IMR-90 (cell line): ENCODE measurements at regions not wholly inside any gene's neighbourhood (a gene's known extent, or its start where the extent isn't known, plus 50 kb on each side); places are given as distances from the start of the nearest gene placed in this dataset.
A peak's percentile ranks its signal among the peaks of the same experiment; 100 is the strongest.

ENCODE experiments used
- ATAC-seq: fragments of 200-7000 bp; cut with Tn5 transposase; 2 replicates; pipeline ENCODE4 v1.9.1; 2020; ENCODE audit warnings: low read depth, mild to moderate bottlenecking, moderate library complexity
- BruUV-seq: library from RNA; stranded (reverse); fragments of 400-500 nt; replicated peaks from 2 replicates; lab custom pipeline; 2021; lab: Mats Ljungman, UMichigan
- CTCF ChIA-PET: fragments of 300-600 bp; formaldehyde crosslinking; extraction: SDS; loops from one replicate; lab custom pipeline; 2021; ENCODE audit warnings: antibody characterized with exemption; lab: Yijun Ruan, JAX
- POLR2A ChIA-PET: fragments of 300-600 bp; sonication (Branson Sonifier 250); formaldehyde crosslinking; loops from one replicate; lab custom pipeline; 2022; ENCODE audit warnings: antibody characterized with exemption; ENCODE audit not compliant: unreplicated experiment; lab: Charles Lee
- DNase-seq: peaks from one replicate; pipeline ENCODE4 v3.0.0; 2013
- H2AFZ ChIP-seq: replicated peaks from 2 replicates; pipeline ENCODE3; 2013; ENCODE audit warnings: low read length, mild to moderate bottlenecking; ENCODE audit not compliant: poor library complexity
- H2AK5ac ChIP-seq: 2 replicates; pipeline ENCODE4 v1.6.1; 2013; ENCODE audit warnings: low read depth, low read length, inconsistent platforms
- H2AK9ac ChIP-seq: replicated peaks from 2 replicates; pipeline ENCODE3; 2013; ENCODE audit warnings: mild to moderate bottlenecking, low read depth, low read length, moderate library complexity; ENCODE audit not compliant: poor library complexity
- H2BK120ac ChIP-seq: 2 replicates; pipeline ENCODE4 v1.6.1; 2013; ENCODE audit warnings: low read depth, low read length, inconsistent platforms
- H2BK15ac ChIP-seq: 3 replicates; pipeline ENCODE4 v1.6.1; 2013; ENCODE audit warnings: low read depth, low read length, inconsistent platforms
- H2BK20ac ChIP-seq: 2 replicates; pipeline ENCODE4 v1.6.1; 2013; ENCODE audit warnings: low read depth, mild to moderate bottlenecking, inconsistent platforms, low read length, moderate library complexity
- H2BK5ac ChIP-seq: 2 replicates; pipeline ENCODE4 v1.6.1; 2013; ENCODE audit warnings: mild to moderate bottlenecking, low read depth, low read length, inconsistent platforms; ENCODE audit not compliant: poor library complexity, severe bottlenecking
- H3K14ac ChIP-seq: replicated peaks from 2 replicates; pipeline ENCODE4 v1.6.1; 2013; ENCODE audit warnings: low read depth, low read length, inconsistent platforms
- H3K18ac ChIP-seq: 2 replicates; pipeline ENCODE4 v1.6.1; 2013; ENCODE audit warnings: low read depth, low read length, control low read depth
- H3K23ac ChIP-seq: 2 replicates; pipeline ENCODE4 v1.6.1; 2013; ENCODE audit warnings: low read depth, low read length, inconsistent platforms
- H3K27ac ChIP-seq: 2 replicates; pipeline ENCODE4 v1.5.1; 2013; ENCODE audit warnings: mild to moderate bottlenecking, control low read depth, low read length; ENCODE audit not compliant: insufficient read depth
- H3K27me3 ChIP-seq: 2 replicates; pipeline ENCODE4 v1.6.1; 2013; ENCODE audit warnings: low read length; ENCODE audit not compliant: control insufficient read depth, insufficient read depth
- H3K36me3 ChIP-seq: 2 replicates; pipeline ENCODE4 v1.6.1; 2013; ENCODE audit warnings: low read length, mixed read lengths; ENCODE audit not compliant: control insufficient read depth, insufficient read depth
- H3K4ac ChIP-seq: 2 replicates; pipeline ENCODE4 v1.6.1; 2013; ENCODE audit warnings: low read depth, low read length, inconsistent platforms
- H3K4me1 ChIP-seq: 2 replicates; pipeline ENCODE4 v1.6.1; 2013; ENCODE audit warnings: low read length, mixed read lengths; ENCODE audit not compliant: control insufficient read depth, insufficient read depth
- H3K4me2 ChIP-seq: 2 replicates; pipeline ENCODE4 v1.6.1; 2013; ENCODE audit warnings: low read depth, mild to moderate bottlenecking, control low read depth, low read length, moderate library complexity
- H3K4me3 ChIP-seq: 2 replicates; pipeline ENCODE4 v1.5.1; 2013; ENCODE audit warnings: low read depth, mild to moderate bottlenecking, control low read depth, low read length, moderate library complexity; ENCODE audit not compliant: insufficient read depth
- H3K56ac ChIP-seq: 2 replicates; pipeline ENCODE4 v1.6.1; 2013; ENCODE audit warnings: low read length, inconsistent platforms; ENCODE audit not compliant: insufficient read depth; ENCODE audit errors: extremely low read depth
- H3K79me1 ChIP-seq, 2 experiments: 2 replicates each; pipeline ENCODE4 v1.6.1; 2013; ENCODE audit warnings: low read length in 2 of 2, inconsistent platforms in 1 of 2, low read depth in 1 of 2
- H3K9ac ChIP-seq: 2 replicates; pipeline ENCODE4 v1.6.1; 2013; ENCODE audit warnings: low read depth, low read length, control low read depth
- H3K9me1 ChIP-seq: 2 replicates; pipeline ENCODE4 v1.6.1; 2013; ENCODE audit warnings: low read length, inconsistent platforms; ENCODE audit not compliant: insufficient read depth
- H3K9me3 ChIP-seq: 2 replicates; pipeline ENCODE4 v1.6.1; 2013; ENCODE audit warnings: low read length; ENCODE audit not compliant: control insufficient read depth, insufficient read depth
- H4K20me1 ChIP-seq: 2 replicates; pipeline ENCODE4 v1.6.1; 2013; ENCODE audit warnings: low read length, inconsistent platforms; ENCODE audit not compliant: insufficient read depth
- H4K5ac ChIP-seq: 2 replicates; pipeline ENCODE4 v1.6.1; 2013; ENCODE audit warnings: mild to moderate bottlenecking, low read depth, low read length, control low read depth
- H4K8ac ChIP-seq, 2 experiments: 2 replicates each; pipeline ENCODE4 v1.6.1; 2013; ENCODE audit warnings: low read depth in 2 of 2, low read length in 2 of 2, control low read depth in 1 of 2, inconsistent platforms in 1 of 2
- H4K91ac ChIP-seq: 2 replicates; pipeline ENCODE4 v1.6.1; 2013; ENCODE audit warnings: low read depth, low read length, inconsistent platforms; ENCODE audit not compliant: insufficient read depth
- BHLHE40 ChIP-seq: fragments of 150-350 bp; IDR thresholded peaks from 2 replicates; pipeline ENCODE4 v1.6.1; 2016; ENCODE audit warnings: mild to moderate bottlenecking, low read depth, low read length
- CEBPB ChIP-seq: IDR thresholded peaks from 2 replicates; pipeline ENCODE4 v1.6.1; 2012; ENCODE audit warnings: low read depth, low read length, improper control_type of control experiment
- FOS ChIP-seq: fragments of 150-350 bp; IDR thresholded peaks from 2 replicates; pipeline ENCODE4 v1.6.1; 2016; ENCODE audit warnings: low read depth, low read length
- MXI1 ChIP-seq: IDR thresholded peaks from 2 replicates; pipeline ENCODE4 v1.6.1; 2012; ENCODE audit warnings: low read depth, mild to moderate bottlenecking, low read length, moderate library complexity, borderline replicate concordance
- POLR2A ChIP-seq: IDR thresholded peaks from 2 replicates; pipeline ENCODE4 v1.6.1; 2012; ENCODE audit warnings: mild to moderate bottlenecking, low read depth, low read length
- RFX5 ChIP-seq: IDR thresholded peaks from 2 replicates; pipeline ENCODE4 v1.8.0; 2012; ENCODE audit warnings: low read depth, mild to moderate bottlenecking, low read length, moderate library complexity
- WGBS, 2 experiments: methylation state at CpG; one replicate each; pipeline versions ENCODE4 v1.1.5 to v1.1.7; 2013; ENCODE audit warnings: missing lambda C conversion rate in 2 of 2; ENCODE audit not compliant: insufficient read length in 1 of 2; ENCODE audit errors: extremely low coverage in 2 of 2; 5-methylcytosine and 5-hydroxymethylcytosine counted together
- dilution Hi-C: fragments of 300-500 bp; cut with HindIII; formaldehyde crosslinking; loops from one replicate; pipeline ENCODE4 v1.14.3; 2018; ENCODE audit warnings: low sequenced_read_pairs; ENCODE audit not compliant: unreplicated experiment
- in situ Hi-C: fragments of 300-500 bp; cut with MboI; formaldehyde crosslinking; loops from 3 replicates; pipeline ENCODE4 v1.14.3; 2019; ENCODE audit warnings: low sequenced_read_pairs, inconsistent platforms, mixed read lengths
- intact Hi-C: fragments of 100-400 bp; cut with micrococcal nuclease; formaldehyde crosslinking; loops from 2 replicates; pipeline ENCODE4 v1.10.0; 2022
- TF ChIP-seq, protein P1 (sequence below): fragments of 150-350 bp; IDR thresholded peaks from 2 replicates; pipeline ENCODE4 v1.6.1; 2017; ENCODE audit warnings: mild to moderate bottlenecking, antibody characterized with exemption, low read length, low read depth

GRCh38 chr6:81938991-81939732 is 186.7 kb upstream of the TENT5A start:
- intact Hi-C loops (loop anchor here (5.0 kb wide), 1 partner anchor 187 kb away; the partner anchor contains the start of gene TENT5A), in situ Hi-C loops (no loop called here), dilution Hi-C loops (no loop called here)
- H3K14ac ChIP-seq, result peak overlapping the region; percentile 63
- peak overlapping the region; percentile 83; the same call in 1 of the 2 replicates for H3K18ac ChIP-seq
- H2AFZ ChIP-seq, result no peak overlapping the region
- CTCF ChIA-PET, result no interaction called here
- peak; percentile 76 for DNase-seq
- no peaks in the 10 kb centered on the region for H3K27me3 ChIP-seq
- H3K4me1 ChIP-seq, result peaks cover 12% of the 10 kb centered on the region
- POLR2A ChIA-PET, result no interaction called here
- peak overlapping the region; percentile 78; the same call in 1 of the 2 replicates for H3K56ac ChIP-seq
- H3K9ac ChIP-seq, result no peak overlapping the region
- peak overlapping the region; percentile 57; the same call in 1 of the 2 replicates for H3K23ac ChIP-seq
- peak overlapping the region; percentile 92 for H4K91ac ChIP-seq
- peak overlapping the region; percentile 79 for H3K4ac ChIP-seq
- no peaks in the 10 kb centered on the region for H3K36me3 ChIP-seq
- peak overlapping the region; percentile 87 for H2BK120ac ChIP-seq
- H2BK20ac ChIP-seq, result peak overlapping the region; percentile 93
- no peak overlapping the region for H3K4me3 ChIP-seq
- H2BK5ac ChIP-seq, result peak overlapping the region; percentile 94
- no peaks in the 10 kb centered on the region for H4K20me1 ChIP-seq
- no TSS peak for BruUV-seq
- ATAC-seq, result peak; percentile 47
- no peaks in the 10 kb centered on the region for H3K9me3 ChIP-seq
- peak overlapping the region; percentile 41; the same call in 1 of the 2 replicates for H2AK5ac ChIP-seq
- peak overlapping the region; percentile 38 for H3K27ac ChIP-seq
- H2AK9ac ChIP-seq, result peak overlapping the region; percentile 11
- TF ChIP-seq, protein P1, sequence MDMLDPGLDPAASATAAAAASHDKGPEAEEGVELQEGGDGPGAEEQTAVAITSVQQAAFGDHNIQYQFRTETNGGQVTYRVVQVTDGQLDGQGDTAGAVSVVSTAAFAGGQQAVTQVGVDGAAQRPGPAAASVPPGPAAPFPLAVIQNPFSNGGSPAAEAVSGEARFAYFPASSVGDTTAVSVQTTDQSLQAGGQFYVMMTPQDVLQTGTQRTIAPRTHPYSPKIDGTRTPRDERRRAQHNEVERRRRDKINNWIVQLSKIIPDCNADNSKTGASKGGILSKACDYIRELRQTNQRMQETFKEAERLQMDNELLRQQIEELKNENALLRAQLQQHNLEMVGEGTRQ, result no peak
- TF ChIP-seq MXI1, result no peak
- TF ChIP-seq CEBPB, result peak; percentile 56
- TF ChIP-seq BHLHE40, result no peak
- TF ChIP-seq FOS, result no peak
- no peak for TF ChIP-seq RFX5
- TF ChIP-seq POLR2A, result no peak
- peak overlapping the region; percentile 9; the same call in 2 of the 3 replicates for H2BK15ac ChIP-seq
- peak overlapping the region; percentile 26; the same call in 1 of the 2 replicates for H3K4me2 ChIP-seq
- H4K8ac ChIP-seq, result peak overlapping the region; percentile 63 to 88
- H3K79me1 ChIP-seq, result no peaks in the 10 kb centered on the region
- peak overlapping the region; percentile 90; the same call in 1 of the 2 replicates for H4K5ac ChIP-seq
- no CpG with 5 or more reads among the region's 3 CpGs for WGBS, 2 experiments
- H3K9me1 ChIP-seq, result peaks cover 6% of the 10 kb centered on the region; the same call in 1 of the 2 replicates
